NCI-H345 treated with DMSO at 0.1 percent for 48 hours (cell line): ENCODE measurements at regions not wholly inside any gene's neighbourhood (a gene's known extent, or its start where the extent isn't known, plus 50 kb on each side); places are given as distances from the start of the nearest gene placed in this dataset.

Experiments used
- DNase-seq: peaks from one replicate; lab custom pipeline; 2025; ENCODE audit not compliant: unreplicated experiment; lab: John Stamatoyannopoulos, UW

DNA sequence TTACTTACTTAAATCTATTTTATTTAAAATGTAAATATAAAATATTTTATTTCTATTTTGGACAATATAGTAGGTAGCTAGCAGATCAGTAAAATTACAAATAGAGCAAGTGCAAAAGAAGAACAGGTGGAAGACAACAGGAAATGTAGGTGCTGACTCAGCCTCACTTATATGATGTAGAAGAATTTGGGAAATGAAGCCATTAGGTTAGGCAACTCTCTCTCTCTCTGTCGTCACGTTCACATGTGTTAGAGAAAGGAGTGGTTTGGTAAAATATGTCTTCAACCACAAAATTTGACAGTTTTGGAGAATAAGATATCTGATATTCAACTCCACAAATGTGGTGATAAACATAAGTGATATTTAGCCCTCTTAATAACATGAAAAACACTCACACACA, 532.5 kb upstream of the KCNMB2 start:
- no peak for DNase-seq

DNA sequence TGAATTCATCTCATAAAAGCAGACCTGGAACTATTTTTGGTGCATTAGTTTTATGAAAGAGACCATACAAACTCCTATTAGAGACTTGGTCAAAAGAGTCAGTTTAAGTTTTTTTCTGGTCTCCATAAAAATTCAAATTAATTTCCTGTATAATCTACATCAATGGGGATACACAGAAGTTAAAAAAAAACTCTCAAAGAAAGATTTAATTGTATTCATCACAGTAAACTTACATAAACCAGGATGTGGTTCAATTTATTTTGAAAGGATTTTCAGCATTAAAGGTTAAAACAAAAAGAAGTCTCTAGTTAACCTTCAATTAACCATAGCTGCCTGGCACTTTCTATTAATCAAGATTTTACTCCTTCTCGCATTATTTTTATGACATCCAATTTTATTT, 530.3 kb upstream of the KCNMB2 start:
- no peak for DNase-seq

DNA sequence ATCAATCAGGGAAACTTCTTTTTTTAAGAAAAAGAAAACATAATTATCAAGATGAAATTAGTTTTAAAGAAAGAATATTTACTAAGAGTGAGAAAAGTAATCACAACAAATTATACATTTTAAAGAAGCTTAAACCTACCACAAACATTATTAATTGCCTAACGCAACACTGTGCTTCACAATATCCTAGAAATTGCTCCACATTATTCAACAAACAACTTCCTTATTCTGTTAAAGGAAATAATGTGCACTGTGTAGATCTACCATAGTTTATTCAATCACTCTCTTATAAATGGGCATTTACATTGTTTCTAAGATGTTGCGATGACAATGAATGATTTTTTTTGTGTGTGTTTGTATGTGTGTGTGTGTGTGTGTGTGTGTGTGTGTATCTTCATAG, 525.9 kb upstream of the KCNMB2 start:
- no peak for DNase-seq

DNA sequence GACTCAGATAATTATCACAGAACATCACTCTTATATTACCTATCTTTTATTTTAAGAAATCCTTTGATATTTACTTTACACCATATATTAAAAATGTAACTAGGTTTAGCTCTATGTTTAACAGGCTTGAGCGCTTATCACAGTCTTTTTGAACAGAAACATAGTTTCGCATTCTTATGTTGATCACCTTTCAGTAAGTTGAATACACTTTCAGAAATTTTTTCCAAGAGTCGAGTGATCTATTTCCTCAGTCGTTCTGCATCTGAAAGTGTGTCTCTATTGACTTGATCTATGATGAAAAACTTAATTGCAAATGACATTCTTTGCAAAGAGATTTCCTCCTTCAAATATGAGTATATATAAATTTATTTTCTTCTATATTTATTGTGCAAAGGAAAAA, 516.6 kb upstream of the KCNMB2 start:
- DNase-seq, result no peak

DNA sequence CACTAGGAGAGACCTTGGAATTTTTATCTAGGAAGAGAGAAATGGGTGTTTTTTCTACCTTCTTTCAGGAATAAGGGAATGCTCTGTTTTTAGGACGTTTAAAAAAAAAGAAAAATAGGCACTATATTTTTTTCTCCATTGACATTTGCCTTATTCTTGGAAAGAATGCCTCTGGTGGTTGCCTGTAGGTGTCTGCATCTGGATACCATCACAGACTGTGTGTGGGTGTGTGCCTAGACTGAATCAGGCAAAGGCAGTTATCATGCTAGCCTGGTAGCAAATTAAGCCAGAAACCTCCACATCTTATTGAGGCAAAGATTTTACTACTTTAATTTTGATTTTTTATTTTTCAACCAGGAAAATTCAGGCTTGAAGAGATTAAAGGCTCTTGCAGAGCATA, 513.6 kb upstream of the KCNMB2 start:
- no peak for DNase-seq

DNA sequence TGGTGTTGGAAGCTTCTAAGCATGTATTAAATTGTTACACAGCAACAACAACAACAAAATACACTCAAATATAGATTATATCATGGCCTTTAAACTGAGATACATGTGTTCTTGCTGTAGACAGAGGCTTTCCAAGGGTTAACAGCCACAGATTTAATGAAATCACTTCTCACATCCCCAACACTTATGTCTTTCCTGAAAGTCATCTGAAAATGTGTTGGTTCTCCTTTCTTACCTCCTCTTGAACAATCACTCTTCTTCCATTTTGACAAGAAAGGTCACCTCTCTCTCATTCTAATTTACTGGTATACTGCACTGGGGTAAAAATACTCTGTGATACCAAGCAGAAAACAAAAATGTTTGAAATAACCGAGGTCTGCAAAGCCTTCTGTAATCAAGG, 507.3 kb upstream of the KCNMB2 start:
- DNase-seq, result no peak

DNA sequence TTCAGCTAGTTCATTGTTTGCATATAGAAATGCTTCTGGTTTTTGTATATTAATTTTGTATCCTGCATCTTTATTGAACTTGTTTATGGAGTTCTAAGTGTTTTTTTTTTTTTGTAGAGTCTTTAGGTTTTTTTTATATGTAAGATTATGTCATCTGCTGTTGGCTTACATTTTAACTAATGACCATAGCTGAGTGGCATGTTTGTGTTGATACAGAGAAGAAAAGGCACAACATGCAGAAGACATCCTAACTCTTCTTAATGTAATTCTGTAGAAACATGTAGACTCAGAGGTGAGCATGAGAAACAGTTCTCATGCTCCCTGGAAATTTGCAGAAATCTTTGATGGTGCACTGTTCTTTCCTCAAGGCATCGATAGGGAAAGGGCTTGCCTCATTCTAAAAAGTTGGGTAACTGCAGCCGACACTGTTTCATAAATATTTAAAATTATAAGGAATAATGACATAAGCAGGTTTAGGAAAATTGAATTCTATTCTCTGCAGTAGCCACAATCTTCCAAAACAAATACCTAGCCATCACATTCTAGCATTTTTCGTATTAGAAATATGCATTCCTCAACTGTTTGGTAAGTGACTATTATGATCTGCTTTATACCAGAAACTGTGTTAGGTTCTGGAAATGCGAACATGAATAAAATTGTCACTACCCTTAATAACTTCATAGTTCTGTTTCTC, 499.6 kb upstream of the KCNMB2 start:
- DNase-seq, result no peak

DNA sequence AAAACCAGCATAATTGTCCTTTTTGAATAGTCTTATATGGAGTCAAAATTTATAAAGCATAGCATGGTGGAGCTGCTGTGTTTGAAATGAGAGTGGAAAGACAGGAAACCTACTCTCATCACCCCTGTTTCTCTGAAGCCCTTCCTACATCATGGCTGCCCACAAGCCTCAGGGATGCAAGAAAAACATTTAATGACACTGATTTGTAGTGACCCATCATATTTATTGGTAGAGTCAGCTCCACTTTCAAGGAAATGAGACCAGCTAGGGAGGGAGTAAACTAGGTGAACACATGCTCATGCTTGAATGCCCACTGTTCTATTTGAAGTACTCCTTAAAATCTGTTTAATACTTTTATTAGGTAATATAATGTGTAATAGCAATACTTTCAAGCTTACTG, 494.3 kb upstream of the KCNMB2 start:
- no peak for DNase-seq

DNA sequence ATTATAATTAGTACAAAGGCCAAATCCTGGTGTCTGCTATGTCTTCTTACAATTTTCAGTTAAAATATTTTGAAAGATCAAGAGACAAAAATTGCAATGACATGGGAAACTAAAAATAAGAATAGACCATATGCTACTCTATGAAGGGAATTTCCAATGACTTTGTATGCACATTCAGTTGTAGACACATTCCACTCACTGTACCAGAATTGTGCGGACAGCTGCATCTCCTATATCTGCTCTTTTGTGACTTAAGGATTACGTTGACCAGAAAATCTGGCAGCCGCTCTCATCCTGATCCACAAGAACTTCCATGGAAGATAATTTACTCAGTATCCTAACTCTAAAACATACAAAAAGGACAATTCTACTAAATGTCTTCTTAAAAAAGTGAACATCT, 493.9 kb upstream of the KCNMB2 start:
- DNase-seq, result no peak

DNA sequence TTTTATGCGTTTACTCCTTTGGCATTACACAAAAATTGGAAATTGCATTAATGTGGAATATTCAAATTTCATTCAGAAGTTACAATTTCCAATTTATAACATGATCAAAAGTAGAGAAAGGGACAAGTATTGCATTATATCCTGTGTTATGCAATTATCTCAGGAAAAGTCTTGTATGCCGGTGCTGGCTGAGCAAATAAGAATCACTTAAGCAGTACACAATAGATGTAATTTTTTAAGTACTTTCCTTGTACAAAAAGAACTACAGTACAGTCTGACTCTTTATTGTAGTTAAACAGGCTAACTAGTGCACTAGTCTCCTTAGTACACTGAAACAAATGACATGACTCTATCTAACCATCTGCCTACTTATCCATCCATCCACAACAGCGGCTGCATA, 493.2 kb upstream of the KCNMB2 start:
- no peak for DNase-seq

DNA sequence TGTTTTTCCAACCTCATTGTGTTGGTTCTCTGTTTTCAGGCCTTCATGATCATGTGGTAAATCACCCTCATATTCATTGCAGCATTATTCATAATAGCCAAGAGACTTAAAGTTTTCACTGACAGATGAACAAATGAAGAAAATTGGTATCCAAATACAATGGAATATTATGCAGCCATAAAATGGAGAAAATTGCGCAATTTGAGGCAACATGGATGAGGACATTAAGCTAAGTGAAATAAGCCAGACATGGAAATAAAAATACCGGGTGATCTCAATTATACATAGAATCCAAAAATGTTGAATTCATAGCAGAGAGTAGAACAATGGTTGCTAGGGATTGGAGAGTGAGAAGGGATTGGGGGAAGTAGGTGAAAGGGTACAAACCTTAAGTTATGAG, 491.9 kb upstream of the KCNMB2 start:
- DNase-seq, result no peak

DNA sequence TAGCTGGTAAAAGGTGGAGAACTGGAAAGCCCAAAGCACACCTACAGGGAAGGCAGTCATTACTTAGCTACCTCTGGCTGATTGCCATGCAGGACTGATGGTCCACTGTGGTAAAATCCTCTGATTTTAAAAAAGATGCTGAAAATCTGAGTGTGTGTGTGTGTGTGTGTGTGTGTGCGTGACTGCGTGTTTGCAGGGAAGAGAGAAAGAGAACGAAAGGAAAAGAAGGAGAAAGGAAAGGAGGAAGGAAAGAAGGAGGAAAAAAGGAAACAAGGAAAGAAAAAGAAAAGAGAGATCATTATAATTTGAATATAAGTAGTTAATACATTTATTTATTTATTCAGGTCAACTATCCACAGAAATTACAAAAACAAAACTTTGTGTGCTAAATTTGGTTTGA, 488.7 kb upstream of the KCNMB2 start:
- DNase-seq, result no peak

DNA sequence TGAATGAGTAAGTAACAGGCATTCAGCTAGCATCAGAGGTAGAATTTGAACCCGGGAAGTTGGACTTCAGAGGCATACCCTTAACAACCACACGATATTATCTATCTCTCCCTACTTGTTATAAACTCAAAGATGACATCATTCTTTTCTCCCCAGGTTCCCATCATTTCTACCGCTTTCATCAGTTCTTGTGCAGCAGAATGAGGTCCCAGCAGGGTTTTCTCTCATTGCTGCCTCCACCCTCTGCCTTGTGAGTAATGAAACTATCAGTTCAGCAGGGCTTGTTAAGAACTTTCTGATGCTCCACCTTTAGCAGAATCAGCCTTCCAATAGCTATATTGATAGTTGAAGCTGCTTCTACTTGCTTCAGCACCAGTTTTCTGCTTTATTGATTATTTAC, 487.5 kb upstream of the KCNMB2 start:
- no peak for DNase-seq

DNA sequence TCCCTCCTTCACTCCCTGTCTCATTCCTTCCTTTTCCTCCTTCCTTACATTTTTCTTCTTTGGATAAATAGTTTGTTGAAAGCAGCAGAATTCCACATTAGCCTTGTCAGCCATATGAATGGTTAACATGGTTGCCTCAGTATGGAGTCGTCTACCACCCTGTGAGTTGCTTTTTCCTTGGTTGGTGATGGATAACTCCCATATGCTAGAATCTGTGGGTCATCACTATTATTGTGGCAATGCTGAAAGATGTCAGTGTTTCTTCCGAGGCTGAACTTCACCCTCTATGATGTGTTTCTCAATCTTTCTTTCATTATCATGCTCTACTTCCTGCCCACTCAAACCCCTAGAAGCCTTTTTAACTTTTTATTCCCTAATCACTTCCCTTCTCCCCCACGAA, 481.8 kb upstream of the KCNMB2 start:
- no peak for DNase-seq

DNA sequence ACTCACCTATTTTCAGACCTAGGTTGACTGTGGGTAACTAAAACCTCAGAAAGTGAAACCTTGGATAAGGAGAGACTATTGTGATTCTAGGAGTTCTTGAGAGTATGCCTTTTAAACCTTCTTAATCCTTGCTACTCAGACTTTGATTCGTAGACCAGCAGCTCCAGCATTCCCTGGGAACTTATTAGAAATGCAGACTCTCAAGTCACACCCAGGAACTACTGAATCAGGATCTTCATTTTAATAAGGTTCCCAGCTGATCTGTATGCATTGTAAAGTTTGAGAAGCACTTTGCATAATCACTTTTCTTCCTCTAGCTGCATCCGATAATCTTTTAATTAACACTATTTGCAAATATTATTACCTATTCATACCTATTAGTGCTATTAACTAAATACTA, 480.3 kb upstream of the KCNMB2 start:
- DNase-seq, result no peak

DNA sequence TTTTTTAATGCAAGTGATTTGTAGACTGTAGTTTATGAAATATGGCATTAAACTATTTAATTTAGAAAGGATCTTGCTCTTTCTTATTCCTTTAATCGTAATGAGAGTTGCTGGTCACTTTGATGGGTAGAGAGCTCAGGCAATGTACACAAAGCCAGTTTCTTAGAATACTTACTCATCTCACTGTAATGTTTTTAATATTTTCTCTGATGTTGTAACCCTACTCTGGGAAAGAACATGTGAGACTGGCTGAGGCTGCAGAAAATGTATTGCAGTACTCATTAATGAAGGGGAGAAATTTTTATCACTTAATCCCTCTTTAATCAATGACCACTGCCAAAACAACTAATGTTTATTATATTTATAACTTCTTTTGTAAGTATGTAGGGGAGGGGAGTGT, 479.4 kb upstream of the KCNMB2 start:
- no peak for DNase-seq

DNA sequence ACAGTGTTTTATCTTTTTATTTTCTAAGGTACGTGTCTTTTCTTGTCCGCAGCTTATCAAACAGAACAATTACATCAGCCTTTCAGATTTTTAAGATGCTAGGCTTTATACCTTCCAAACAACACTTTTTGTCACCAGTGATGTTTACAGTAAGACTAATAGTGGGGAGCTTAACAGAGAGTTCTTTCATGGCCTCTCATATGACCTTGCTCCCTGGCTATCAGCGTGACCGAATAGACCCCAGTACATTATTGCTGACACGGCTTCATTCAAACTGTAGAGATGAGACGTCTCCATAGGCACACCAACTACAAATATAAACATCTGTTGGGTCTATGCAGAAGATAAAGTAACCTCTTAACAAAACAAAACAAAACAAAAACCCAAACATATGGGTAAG, 477.6 kb upstream of the KCNMB2 start:
- DNase-seq, result no peak

DNA sequence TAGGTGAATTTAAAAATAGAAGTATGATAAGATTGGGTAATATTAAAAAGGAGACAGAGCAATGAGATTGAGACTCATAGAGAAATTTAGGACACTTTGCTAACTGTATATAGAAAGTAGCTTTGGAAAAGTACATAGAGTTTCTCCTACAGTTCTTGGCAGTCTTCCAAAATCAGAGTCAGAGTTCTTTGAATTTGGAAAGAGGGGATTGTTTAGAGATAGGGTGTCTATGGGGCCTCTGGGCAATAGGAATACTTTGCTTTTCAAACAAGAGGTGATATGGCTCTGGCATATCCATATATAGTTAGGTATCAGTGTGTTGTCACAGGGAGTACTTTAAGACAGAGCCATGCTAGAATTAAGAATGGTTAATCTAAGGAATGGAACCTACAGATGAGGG, 477.1 kb upstream of the KCNMB2 start:
- DNase-seq, result peak; percentile 69

DNA sequence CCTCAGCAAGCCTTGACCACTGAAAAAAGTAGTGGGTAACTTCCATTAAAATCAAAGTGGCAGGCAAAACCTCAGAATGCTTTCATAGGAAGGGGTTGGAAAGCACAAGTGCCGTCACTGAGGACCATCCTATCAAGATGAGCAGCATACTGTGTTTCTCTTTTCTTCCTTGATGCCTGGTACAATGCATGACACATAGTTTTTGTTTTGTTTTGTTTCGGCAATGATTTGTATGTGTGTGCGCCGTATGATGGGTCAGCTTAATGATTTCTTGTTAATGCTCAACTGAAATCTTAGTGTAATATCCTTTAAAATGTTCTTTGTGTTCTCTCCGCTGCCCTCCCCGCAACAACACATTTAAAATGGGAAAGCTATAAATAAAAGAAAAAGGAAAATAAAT, 476.4 kb upstream of the KCNMB2 start:
- no peak for DNase-seq

DNA sequence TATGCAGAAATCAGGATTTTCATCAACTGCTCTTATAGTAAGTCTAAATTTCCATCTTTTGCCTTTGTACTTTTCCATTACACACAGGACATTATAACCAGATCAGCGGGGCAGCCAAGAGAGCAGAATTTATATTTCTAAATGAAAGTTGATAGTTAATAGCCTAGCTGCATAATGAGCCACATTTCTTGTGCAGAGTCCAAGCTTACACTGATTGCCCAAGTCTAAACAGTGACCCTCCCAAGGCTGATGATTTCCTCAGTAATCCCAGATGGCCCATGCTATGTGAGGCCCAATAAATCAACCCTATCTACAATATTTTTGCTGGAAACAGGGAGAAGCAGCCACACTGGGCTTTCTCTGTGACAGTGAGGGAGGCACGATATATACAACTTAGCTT, 475.8 kb upstream of the KCNMB2 start:
- no peak for DNase-seq

DNA sequence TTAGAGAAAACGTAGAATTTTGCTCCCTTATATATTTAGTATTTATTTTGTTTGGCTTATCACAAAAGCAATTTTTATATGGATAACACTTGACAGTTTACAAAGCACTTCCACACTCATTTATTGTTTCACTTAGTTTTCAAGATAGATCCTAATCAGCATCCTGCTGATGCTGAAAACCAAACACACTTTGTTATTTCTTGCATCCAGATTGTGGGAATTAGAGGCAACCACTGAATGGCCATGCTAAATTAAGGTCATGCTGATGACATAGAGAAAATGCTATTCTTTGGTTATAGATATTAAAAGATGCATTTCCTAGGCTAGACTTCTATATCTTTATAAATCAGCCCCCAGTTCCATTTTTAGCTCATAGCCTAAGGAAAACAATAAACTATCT, 474.1 kb upstream of the KCNMB2 start:
- DNase-seq, result no peak

DNA sequence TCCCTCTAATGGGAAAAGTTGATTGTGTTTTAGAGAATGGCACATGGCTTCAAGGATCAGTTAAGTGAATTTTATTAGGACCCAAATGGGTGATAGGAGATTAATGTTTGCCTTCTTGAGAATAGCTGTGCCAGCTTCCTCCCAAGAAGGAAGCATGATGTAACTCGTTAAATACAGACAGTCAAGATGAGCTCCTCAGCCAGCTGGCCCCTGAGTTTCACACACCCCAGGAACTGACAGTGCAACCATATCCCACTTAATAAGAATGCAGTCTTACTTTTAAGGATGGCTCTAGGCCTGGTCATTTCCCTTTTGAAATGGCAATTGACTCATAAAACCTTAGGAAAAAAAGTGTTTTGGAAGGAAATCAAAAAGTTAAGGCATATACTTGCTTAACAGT, 472.8 kb upstream of the KCNMB2 start:
- DNase-seq, result no peak

DNA sequence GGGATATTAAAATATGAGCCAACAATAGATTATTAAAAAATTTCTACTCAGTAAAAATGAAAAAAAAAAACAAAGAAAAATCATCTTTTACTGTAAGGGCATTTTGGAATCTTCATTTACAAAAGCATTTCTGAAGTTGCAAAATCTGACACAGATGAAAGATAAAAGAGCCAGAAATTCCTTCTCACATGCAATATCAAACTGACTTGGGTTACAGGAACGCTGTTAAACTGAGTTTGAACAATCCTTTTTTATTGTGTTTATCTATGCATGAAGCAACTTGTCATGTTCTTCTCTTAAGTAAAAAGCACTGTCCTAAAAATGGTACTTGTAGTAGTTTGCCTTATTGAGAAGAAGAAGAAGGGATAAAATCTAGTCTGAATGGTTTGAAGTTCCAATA, 468.5 kb upstream of the KCNMB2 start:
- DNase-seq, result no peak
